MM.1S (cell line): ENCODE measurements at regions not wholly inside any gene's neighbourhood (a gene's known extent, or its start where the extent isn't known, plus 50 kb on each side); places are given as distances from the start of the nearest gene placed in this dataset.
"Not testable (repeated sequence)": the region's sequence is repeated elsewhere in the genome, so short reads cannot be mapped to it uniquely, and the experiment has no call there.

Experiments used
- CTCF ChIP-seq: fragments of 300-600 bp; sonication (generic); IDR thresholded peaks from 2 replicates; pipeline ENCODE4 v1.5.1; 2016; ENCODE audit warnings: antibody characterized with exemption, low read length, mixed read lengths
- EZH2 ChIP-seq: fragments of 300-600 bp; sonication (generic); optimal IDR thresholded peaks from 2 replicates; pipeline ENCODE3; 2017; ENCODE audit warnings: low read depth, mild to moderate bottlenecking, antibody characterized with exemption, low read length, mixed read lengths

- TF ChIP-seq CTCF, EZH2: not testable (repeated sequence)
Measured at GRCh38 chr16:88171126-88171525, 211.6 kb upstream of the ZNF469 start.
